ENCODE measurements at regions not wholly inside any gene's neighbourhood (a gene's known extent, or its start where the extent isn't known, plus 50 kb on each side); places are given as distances from the start of the nearest gene placed in this dataset.
"Not testable (repeated sequence)": the region's sequence is repeated elsewhere in the genome, so short reads cannot be mapped to it uniquely, and the experiment has no call there.

DNA sequence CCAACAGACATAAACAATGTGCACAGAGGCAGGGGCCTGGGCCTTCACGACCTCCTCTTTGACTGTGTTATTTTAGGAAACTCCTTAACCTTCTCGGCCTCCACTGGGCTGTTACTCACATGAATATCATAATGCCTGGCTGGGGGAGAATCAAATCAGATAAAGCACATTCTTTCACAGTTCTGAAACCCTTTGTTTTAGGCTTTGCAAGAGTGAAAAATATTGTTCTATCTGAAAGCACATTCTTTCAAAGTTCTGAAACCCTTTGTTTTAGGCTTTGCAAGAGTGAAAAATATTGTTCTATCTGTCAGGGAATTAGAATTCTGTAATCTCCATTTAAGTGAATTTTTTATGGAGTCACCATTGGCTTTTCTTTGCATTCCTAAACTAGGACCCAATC is 50.7 kb upstream of the SYNDIG1 start:
- no peak for ATAC-seq (ENCODE audit: low read depth)

DNA sequence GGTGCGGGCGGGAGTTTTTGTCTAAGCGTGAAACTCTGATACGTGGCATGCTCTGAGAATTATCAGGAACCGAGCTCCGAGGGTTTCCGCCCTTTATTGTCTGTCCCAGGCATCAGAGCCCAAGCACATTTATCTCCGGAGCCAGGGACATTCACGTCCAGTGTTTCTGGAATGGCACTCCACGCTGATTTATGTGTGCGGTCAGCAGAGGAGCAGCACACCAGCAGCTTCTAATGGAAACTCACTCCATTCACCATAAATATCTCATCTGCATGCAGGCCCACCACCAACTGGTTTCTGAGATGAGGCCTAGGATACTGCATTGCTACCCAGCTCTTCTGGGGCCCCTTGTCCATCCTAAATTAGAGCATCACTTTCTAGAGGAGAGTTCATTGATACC is 51.9 kb upstream of the SYNDIG1 start:
- CTCF ChIA-PET, result no interaction called here

More for the DNA sequence above, 50.7 kb upstream of the SYNDIG1 start:
- DNase-seq, result no peak
- Mint-ChIP-seq H3K27ac (no peak overlapping the region), H3K36me3 (ENCODE audit: low read depth) (no peaks in the 10 kb centered on the region), H3K9me3 (peaks cover 14% of the 10 kb centered on the region), H3K4me1 (no peaks in the 10 kb centered on the region), H3K4me3 (no peak overlapping the region), H3K27me3 (no peaks in the 10 kb centered on the region)
- TF ChIP-seq, protein P1, sequence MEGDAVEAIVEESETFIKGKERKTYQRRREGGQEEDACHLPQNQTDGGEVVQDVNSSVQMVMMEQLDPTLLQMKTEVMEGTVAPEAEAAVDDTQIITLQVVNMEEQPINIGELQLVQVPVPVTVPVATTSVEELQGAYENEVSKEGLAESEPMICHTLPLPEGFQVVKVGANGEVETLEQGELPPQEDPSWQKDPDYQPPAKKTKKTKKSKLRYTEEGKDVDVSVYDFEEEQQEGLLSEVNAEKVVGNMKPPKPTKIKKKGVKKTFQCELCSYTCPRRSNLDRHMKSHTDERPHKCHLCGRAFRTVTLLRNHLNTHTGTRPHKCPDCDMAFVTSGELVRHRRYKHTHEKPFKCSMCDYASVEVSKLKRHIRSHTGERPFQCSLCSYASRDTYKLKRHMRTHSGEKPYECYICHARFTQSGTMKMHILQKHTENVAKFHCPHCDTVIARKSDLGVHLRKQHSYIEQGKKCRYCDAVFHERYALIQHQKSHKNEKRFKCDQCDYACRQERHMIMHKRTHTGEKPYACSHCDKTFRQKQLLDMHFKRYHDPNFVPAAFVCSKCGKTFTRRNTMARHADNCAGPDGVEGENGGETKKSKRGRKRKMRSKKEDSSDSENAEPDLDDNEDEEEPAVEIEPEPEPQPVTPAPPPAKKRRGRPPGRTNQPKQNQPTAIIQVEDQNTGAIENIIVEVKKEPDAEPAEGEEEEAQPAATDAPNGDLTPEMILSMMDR (IDR thresholded peaks at IDR 0.05), result no peak
- CTCF ChIA-PET, result no interaction called here
- intact Hi-C loops (cut with micrococcal nuclease), result no loop called here
- POLR2A ChIA-PET, result no interaction called here

DNA sequence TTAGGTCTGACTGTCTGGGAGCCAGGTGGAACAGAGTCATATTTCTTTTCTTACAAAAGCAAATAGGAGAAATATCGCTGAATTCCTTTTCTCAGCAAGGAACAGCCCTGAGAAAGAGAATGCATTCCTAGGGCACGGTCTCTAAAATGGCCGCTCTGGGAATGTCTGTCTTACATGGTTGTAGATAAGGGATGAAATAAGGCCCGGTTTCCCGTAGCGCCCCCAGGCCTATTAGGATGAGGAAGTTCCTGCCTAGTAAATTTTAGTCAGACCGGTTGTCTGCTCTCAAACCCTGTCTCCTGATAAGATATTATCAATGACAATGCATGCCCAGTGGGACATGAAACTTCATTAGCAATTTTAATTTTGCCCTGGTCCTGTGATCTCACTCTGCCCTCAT is 54.0 kb upstream of the SYNDIG1 start:
- H3K4me3 Mint-ChIP-seq; H3K4me1 Mint-ChIP-seq; ATAC-seq (ENCODE audit: low read depth); DNase-seq; intact Hi-C loops (cut with micrococcal nuclease); H3K36me3 Mint-ChIP-seq (ENCODE audit: low read depth); CTCF ChIA-PET; H3K27me3 Mint-ChIP-seq; POLR2A ChIA-PET; H3K27ac Mint-ChIP-seq: not testable (repeated sequence)
- H3K9me3 Mint-ChIP-seq, result peaks cover 14% of the 10 kb centered on the region

More for the DNA sequence above, 51.9 kb upstream of the SYNDIG1 start:
- POLR2A ChIA-PET, result no interaction called here
- H3K4me3 Mint-ChIP-seq, result no peak overlapping the region
- ATAC-seq (ENCODE audit: low read depth) (no peak), DNase-seq (no peak)
- TF ChIP-seq, protein P1 (IDR thresholded peaks at IDR 0.05), result no peak
- H3K9me3 Mint-ChIP-seq, result peaks cover 14% of the 10 kb centered on the region
- intact Hi-C loops (cut with micrococcal nuclease), result no loop called here
- H3K36me3 Mint-ChIP-seq (ENCODE audit: low read depth), result no peaks in the 10 kb centered on the region
- H3K27me3 Mint-ChIP-seq, result no peaks in the 10 kb centered on the region
- H3K27ac Mint-ChIP-seq, result no peak overlapping the region
- H3K4me1 Mint-ChIP-seq, result no peaks in the 10 kb centered on the region

DNA sequence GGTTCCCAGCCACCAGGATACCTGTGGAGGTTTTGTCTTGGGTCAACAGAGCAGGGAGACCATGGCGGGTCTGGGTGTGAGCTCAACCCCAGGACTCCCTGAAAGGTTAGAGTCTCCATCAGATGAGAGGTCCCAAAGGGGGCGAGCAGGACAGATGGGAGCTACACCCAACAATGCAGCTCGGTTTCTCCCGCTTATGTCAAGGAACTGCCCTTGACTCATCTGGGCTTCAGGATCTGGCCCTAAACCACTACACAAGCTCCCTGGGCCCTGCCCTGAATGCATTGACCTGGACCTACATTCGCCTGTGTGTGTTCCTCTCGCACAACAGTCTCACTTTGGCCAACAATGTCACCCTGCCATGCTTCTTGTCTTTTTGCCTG is 57.6 kb upstream of the SYNDIG1 start:
- no peak for DNase-seq
- H3K27ac Mint-ChIP-seq, result no peak overlapping the region
- no peak overlapping the region for H3K4me3 Mint-ChIP-seq
- no peaks in the 10 kb centered on the region for H3K4me1 Mint-ChIP-seq
- intact Hi-C loops (cut with micrococcal nuclease), result no loop called here
- ATAC-seq (ENCODE audit: low read depth), result no peak
- peaks cover 2% of the 10 kb centered on the region for H3K27me3 Mint-ChIP-seq
- CTCF ChIA-PET, result no interaction called here
- POLR2A ChIA-PET, result no interaction called here
- TF ChIP-seq, protein P1 (IDR thresholded peaks at IDR 0.05), result no peak
- H3K36me3 Mint-ChIP-seq (ENCODE audit: low read depth), result no peaks in the 10 kb centered on the region
- peaks cover 13% of the 10 kb centered on the region for H3K9me3 Mint-ChIP-seq

DNA sequence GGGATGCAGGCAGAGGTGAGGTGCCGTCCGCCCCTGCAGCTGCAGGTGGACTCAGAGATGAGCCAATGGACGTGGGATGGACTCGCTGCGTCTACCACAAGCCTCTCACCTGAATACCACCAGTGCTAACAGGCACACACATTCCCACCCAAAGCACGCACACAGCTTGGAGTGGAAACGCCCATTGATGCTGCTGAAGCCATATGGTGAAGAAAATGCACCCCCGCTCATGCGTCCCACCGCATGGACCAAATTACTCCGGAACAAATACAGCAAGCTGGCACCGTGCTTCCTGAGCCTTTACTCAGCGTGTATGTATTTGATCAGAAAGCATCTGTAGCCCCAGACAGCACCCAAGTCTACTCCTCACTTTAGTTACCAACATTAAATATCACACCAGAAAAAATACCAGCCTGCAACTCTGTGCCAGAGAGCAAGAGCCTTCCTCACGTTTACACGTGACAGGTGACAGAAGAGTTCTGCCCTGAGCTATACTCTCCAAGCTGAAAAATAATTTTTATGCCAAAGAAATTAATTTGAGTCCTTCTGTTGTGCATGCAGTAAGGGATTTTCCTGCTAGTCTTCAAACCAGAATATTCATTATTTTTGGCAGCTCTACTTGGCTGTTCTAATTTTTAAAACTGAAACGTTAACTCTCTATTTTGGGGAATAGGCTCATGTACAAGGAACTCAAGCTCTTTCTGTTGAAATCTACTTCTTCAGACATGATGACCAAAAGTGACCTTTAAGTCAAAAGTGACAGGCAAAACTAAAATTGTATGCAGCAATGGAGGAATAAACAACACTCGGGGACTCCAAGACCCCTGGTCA is 58.2 kb upstream of the SYNDIG1 start:
- Mint-ChIP-seq H3K36me3 (ENCODE audit: low read depth) (no peaks in the 10 kb centered on the region), H3K4me3 (no peak overlapping the region), H3K4me1 (no peaks in the 10 kb centered on the region), H3K27me3 (peaks cover 2% of the 10 kb centered on the region), H3K27ac (no peak overlapping the region), H3K9me3 (peaks cover 10% of the 10 kb centered on the region)
- TF ChIP-seq, protein P1 (IDR thresholded peaks at IDR 0.05), result no peak
- ATAC-seq (ENCODE audit: low read depth) (no peak), DNase-seq (no peak)
- intact Hi-C loops (cut with micrococcal nuclease), result no loop called here
- ChIA-PET CTCF (no interaction called here), POLR2A (no interaction called here)

DNA sequence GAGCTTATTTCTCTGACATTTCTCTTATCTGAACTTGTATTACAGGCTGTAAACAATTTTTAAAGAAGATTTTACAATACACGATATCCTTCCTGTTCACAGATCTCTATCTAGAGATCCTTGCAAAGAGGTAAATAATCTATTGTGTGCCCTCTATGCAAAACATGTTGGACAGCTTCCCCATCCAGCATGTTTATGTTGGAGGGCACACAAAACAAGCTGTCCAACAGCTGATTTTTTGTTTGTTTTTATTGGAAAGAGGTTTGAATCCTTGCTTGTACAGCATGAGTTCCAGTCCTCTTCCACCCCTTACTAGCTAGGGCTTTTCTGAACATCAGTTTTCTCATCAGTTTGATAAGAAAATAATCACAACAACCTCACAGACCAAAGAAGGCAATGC is 62.3 kb upstream of the SYNDIG1 start:
- H3K4me3 Mint-ChIP-seq, result no peak overlapping the region
- ChIA-PET POLR2A (no interaction called here), CTCF (no interaction called here)
- no peaks in the 10 kb centered on the region for H3K36me3 Mint-ChIP-seq (ENCODE audit: low read depth)
- DNase-seq, result no peak
- TF ChIP-seq, protein P1 (IDR thresholded peaks at IDR 0.05), result no peak
- no peaks in the 10 kb centered on the region for H3K9me3 Mint-ChIP-seq
- H3K27ac Mint-ChIP-seq, result no peak overlapping the region
- peaks cover 2% of the 10 kb centered on the region for H3K27me3 Mint-ChIP-seq
- ATAC-seq (ENCODE audit: low read depth), result no peak
- intact Hi-C loops (cut with micrococcal nuclease), result no loop called here
- no peaks in the 10 kb centered on the region for H3K4me1 Mint-ChIP-seq
